ENCODE measurements at regions not wholly inside any gene's neighbourhood (a gene's known extent, or its start where the extent isn't known, plus 50 kb on each side); places are given as distances from the start of the nearest gene placed in this dataset.
A peak's percentile ranks its signal among the peaks of the same experiment; 100 is the strongest.

DNA sequence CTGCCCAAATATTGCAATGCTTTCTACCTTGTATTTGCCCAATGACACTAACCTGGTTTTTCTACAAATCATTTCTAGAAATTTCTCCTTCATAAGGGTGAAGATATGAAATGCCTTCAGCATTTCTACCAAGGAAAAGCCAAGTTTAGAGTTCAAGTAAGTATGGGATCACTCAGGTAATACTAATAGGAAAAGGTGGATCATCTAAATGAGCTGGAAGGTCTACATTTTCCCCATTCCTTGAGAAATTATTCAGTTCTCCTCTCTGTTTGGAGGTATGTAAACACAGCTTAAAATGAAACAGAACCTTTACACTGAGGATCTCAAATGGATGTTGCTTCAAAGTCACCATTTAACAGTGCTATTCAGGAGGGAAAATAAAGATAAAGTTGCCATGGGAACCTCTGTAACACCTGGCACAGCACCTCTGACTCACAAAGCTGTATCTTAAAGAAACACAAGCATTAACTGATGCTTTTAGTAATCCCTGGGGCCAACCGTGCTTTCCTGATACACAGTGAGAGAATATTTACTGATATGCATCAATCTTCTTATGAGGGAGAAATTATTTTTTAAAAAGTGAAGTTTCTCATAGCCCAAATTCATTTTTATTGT is 161.3 kb downstream of the DRD1 start:
- FAIRE-seq, result peak; percentile 84

DNA sequence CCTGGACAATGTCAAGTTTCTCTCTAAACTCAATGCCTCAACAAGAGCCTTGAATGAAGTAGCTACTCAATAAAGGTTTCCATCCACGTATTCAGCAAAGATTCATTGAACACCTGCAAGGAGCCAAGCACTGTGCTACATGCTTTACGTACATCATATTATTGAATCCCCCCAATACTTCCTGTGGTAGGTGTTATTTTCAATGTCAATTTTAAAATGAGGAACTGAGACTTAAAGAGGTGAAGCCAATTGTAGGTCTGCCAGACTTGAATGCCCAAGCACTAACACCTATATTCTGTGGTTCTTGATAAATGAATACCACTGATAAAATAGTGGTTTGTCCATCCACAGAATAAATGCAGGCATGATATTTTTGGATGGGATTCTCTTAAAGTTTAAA is 162.3 kb downstream of the DRD1 start:
- no peak for FAIRE-seq

DNA sequence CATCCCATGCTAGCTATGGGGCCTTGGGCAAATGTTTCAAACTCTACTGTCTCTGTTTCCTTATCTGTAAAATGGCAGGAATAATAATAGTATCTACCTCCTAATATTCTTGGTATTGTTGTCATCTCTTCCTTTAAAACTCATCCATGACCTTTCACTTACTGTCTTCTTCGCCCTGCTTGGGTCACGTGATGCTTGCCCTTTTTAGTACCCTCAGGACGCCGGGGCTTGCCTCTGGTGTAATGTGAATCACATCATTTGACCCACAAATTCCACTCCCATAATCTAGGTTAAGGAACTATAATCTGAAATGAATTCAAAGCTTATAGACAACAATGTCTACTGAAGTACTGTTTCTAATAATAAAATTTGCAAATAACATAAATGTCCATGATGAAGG is 162.7 kb downstream of the DRD1 start:
- no peak for FAIRE-seq

DNA sequence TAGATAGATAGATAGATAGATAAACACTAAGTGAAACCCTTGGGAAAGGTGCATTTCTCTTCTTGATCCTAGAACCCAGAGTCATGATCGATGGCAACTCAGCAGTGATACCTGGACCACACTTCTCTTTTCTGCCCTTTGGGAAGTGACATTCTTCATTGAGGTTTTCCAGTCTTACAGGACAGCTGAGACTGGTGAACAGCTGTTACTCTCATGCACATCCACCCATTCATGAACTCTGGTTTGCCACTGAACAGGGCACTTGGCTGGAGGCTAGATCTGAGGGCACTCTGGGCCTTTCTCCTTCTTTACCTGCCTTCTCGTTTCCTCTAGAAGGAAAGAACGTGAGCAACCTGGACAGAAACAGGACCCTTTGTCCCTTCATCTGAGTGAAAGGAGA is 164.5 kb downstream of the DRD1 start:
- no peak for FAIRE-seq

DNA sequence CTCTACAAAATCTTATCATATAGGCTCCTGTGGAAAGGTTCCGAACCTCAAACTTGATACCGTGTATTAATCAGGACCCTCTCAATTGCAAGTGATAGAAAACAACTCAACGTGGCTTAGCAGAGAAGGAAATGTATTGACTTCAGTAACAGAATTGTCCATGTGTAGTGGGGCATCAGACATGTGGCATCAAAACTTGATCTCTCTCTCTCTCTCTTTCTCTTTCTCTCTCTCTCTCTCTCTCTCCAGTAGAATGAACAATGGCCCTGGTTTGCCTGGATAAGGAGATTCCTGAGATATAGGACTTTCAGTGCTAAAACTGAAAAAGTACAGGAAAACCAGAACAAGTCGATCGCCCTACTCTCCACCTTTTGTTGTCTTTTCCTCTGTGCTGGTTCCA is 168.2 kb downstream of the DRD1 start:
- no peak for FAIRE-seq

DNA sequence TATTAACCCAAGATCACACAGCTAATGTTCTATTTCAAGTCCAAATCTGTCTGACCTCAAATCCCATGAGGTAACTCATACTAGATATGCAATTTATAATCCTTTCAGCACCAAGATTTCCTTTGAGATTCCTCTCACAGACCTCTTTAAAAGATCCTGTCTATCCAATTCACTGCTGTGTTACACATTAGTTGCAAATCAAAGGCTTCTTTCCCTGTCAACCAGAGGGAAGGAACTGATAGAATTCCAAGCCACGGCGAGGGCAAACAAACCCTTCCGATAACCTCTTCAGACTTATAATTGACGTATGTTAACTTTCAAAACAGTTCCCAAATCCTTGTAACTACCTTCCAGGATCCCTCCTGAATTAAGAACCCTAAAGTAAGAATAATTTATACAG is 168.9 kb downstream of the DRD1 start:
- no peak for FAIRE-seq

DNA sequence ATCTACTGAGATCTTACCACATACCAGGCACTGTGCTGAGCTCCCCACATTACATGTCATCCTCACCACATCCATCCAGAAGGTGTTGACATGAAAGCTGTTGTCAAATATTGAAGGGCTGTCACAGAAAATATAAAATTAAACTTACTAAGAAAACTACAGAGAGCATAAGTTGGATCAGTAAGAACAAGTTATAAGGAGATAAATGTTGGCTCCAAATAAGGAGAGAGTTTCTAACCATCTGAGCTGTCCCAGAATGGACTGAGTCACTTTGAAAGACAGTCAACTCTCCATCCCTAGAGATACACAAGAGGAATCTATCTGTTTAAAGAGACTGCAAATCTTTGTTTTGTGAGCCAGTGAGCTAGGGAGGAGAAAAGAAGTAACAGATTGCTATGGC is 169.8 kb downstream of the DRD1 start:
- FAIRE-seq, result no peak

DNA sequence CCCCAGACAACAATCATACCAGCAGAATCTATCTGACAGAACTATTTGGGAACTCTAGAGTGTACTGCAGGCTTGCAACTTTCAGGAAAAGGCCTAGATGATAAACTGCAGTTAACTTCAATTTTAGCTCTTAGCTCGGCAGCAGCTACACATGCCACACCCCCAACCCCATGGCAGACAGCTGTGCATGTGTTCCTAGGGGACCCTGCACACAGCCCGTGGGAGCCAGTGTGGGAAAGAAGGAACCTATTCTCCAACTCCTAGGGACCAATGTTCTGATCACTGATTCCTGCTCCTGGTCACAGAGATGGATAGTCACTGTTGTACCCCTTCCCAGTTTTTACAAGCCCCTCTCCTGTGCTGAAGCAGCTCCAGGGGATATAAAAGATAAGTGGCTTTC is 179.6 kb downstream of the DRD1 start:
- no peak for FAIRE-seq

DNA sequence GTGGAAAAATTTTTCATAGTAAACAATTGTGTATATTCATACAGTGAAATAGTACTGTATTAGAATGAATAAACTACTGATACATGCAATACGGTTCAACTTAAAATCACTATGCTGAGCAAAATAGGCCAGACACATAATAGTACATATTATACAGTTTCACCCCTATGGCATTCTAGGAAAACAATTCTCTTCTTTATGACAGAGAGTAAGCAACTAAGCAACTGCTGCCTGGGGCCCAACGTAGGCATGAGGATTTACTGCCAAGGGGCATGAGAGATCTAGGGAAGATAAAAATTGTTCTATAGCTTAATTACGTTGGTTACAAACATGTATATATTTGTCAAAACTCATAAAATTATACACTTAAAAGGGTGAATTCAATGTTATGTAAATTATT is 180.2 kb downstream of the DRD1 start:
- no peak for FAIRE-seq

DNA sequence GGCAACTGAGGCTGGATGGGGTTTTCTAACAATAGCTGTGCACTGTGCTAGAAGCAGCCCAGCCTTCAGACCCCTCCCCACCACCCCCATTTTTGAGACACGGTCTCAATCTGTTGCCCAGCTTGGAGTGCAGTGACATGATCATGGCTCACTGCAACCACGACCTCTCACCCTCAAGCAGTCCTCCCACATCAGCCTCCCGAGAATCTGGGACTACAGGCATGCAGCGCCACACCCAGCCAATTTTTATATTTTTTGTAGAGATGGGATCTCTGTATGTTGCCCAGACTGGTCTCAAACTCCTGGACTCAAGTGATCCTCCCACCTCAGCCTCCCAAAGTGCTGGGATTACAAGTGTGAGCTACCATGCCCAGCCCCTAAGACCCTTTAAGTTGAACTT is 182.5 kb downstream of the DRD1 start:
- no peak for FAIRE-seq

DNA sequence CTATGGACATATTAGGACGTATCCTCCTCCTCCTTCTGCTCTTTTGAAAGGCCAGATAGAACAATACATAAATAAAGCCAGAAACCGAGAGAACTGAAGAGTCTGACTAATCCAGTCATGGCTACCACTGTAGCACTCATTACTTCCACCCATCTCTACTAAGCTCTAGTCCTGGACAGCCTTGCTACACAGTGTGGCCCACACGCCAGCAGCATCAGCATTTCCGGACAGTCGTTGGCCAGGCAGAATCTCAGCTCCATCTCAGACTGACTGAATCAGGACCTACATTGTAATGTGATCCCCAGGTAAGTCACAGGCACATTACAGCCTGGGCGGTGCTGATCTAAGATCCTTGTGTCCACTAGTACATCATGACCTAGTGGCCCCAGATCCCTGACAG is 182.9 kb downstream of the DRD1 start:
- no peak for FAIRE-seq

DNA sequence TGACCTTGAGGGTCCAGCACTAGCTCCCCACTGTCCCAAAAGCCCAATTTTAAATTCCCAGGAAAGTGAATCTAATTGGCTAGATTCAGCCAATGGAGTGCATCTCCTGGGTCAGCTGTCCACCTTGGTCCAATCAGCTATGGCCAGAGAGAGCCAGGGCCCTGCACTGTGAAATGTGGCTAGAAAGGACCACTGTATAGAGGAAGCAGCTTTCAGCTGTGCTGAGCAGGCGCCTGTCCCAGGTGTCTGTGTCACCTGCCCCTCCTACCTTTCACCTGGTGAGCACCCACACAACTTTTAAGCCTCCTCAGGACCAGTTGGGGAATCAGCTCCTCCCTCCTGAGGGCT is 186.2 kb downstream of the DRD1 start:
- FAIRE-seq, result no peak

DNA sequence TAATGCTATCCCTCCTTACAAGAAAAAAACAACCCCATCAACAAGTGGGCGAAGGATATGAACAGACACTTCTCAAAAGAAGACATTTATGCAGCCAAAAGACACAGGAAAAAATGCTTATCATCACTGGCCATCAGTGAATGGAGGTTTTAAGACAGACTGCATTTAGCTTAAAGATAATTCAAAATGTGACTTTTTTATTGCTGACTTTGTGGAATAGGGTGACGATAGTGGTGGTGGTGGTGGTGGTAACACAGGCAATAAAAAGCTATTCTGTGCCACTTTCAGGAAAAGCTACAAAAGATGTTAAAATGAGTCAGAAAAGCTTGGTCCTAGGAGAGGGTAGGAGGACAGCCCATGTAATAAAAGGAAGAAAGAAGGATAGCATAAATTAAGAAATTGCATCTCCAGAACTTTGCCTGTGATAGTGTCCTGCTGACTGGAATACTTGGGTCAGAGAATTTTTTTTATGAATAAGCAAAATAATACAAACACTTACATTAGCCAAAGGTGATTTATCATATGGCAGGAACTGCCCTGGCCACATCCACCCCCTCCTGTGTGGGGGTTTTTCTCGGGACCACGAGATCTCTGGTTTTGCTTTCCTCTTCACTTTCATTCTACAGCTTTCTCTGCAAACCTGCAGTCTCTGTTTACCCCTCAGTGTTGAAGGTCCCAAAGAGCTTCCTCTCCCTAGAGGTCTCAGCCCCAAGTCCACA is 186.7 kb downstream of the DRD1 start:
- no peak for FAIRE-seq

DNA sequence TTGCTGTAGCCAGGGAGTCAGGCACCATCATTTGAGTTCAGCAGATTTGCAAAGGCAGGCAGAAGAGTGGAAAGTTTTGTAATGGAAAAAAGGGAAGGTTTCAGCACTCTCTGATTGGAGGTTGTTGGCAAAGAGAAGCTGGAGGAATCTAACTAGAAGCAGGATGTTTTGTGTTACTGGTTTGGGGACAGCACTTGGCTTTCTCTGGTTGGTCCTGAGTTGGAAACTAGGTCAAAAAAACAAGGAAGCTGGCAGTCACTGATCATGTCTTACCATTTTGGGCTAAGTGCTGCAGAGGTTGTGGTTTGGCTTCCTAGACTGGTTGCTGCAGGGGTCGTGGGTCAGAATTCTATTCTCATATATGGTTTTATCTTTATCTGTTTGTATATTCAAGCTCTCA is 189.8 kb downstream of the DRD1 start:
- no peak for FAIRE-seq

DNA sequence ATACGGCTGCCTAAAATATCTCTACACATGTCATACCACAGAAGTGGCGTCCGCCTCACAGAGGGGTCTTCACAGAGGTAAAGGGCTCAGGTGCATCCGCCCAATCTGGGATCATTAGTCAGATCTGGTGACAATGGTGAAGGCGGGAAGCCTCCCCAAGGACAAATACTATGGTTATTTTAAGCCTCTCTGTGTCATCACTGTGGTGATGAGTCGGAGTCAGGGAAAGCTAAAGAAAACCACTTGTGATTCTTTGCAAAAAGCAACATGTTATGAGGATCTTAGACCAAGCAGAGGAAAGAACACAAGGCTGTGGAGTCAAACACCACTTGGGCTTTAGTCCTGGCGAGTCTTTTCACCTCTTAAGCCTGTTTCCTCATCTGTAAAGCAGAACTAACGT is 190.4 kb downstream of the DRD1 start:
- no peak for FAIRE-seq

DNA sequence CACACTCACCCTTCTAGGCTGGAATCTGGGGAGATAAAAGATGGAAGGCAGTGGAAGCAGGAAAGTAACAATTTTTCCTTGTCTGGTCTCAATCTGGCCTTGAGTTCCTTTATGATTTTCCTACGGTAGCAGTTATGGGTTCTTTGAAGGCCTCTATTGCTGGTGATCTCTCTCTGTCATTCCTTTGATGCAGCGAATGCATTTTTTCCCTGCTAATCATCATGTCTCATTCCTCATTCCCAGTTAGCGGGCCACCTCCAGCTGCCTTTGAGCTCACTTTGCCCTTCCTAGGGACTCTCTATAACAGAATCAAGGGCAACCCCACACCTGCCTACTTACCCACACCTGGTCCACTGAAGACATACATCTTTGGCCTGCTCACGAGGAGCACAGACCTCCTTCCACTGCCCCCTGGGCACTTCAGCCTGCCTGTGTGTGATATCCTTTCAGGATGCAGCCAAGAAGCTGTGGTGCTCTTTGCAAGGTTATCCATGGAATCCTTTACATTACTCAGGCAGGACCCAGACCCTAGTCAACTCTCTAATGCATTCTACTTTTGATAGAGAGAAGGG is 191.7 kb downstream of the DRD1 start:
- no peak for FAIRE-seq

DNA sequence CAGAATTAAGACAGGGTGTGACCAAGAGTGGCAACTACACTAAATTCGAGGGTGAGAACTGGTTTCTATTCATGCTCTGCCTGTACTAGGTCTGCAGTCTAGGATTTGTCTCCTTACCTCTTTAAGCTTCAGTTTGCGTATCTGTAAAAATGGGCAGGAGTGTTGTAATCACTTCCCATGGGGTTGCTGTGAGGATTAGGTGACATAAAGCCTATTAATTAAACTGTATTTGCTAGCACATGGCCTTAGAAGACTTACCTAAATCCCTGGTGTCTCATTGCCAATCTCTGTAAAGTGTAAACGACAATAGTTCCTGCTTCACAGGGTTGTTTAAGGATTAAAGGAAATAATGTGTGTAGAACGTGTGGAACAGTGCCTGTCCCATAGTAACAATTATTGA is 193.6 kb downstream of the DRD1 start:
- no peak for FAIRE-seq

DNA sequence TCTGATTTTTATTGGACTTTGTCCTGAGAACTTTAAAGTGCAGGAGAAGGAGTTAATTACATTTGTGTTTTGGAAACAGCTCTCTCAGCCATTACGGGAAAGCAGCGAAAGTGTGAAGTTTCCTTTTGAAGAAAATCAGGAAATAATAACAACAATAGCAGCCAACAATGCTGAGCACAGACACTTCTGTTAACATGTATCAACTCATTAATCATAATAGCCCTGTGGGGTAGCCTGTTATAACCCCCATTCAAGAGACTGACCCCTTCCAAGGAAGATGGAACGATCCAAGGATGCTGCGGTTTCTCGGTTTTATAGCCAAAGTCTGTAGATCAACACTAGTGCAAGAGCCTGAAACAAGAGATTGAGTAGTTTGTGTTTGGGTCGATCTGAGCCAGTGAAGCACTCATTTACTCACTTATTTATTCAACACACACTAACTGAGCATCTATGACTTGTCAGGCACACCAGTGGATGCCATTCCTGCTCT is 195.5 kb downstream of the DRD1 start:
- no peak for FAIRE-seq

DNA sequence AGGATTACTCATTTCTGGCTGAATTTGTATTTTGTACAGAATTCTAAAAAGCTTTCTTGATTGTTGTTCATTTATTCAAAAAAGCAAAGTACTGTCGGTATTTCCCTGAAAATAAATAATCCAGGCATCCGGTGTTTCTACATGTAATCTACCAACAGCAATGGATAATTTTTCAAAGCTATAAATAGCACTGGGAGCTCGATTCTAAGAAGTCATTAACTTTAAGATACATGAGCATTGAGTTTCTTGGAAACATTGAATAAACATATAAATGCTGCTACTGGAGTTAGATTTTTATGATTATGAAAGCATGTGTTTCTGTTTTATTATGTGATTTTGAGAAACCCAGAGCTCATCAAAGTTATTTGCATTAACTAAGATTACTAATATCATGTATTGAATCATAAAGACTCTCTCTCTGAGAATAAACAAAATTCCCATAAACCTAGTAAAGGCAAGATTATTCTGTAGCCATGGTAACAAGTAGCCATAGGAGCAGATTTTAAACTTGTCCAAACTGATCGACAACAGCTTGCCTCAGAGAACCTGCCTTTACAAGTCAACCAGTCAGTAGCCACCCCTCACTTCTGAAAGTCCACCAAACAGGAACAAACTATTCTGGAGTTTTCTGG is 197.0 kb downstream of the DRD1 start:
- FAIRE-seq, result no peak

DNA sequence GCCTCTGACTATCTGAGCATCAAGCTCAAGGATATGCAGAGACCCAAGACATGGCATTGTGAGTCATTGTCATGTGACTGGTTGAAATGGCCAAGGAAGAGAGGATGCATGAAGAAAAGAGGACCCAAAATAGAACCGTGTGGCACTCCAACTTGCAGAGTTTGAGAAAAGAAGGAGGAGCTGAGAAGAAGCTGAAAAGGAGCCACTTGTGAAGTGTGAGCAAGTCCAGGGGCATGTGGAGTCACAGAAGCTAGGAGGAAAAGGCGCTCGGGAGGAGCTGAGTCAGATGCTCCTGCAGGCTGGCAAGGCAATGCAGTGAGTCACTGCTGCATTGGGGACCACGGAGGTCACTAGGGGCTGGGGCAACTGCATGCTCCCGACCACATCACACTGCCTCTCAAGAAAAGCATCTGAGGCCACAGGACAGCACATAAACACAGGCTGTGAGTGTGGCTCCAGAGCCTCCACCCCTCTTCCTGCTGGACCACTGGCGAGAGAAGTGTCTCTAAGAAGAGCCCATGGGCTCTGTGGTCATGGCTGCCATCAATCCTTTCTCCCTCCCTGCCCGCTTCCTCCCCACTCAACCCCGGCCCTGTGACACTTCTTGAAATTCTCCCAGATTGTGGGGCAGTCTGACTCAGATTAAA is 197.6 kb downstream of the DRD1 start:
- FAIRE-seq, result no peak

DNA sequence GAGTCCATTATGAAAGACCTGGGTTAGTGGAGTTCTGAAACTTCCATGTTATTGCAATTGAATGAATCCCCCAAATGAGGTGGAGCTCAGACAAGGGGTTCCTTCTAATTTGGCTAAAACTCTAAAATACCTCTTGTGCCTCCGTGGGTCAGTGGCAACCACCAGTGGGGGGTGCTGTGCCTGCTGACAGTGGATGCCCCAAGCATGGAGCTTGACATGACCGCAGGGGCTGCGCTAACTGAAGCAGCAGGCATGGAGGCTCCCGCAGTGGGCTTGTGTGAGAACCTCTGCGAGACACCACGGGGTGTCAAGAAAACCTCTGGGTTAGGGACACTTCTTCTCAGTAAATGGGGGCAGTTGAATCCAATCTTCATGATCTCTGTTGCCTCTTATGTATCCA is 200.5 kb downstream of the DRD1 start:
- FAIRE-seq, result no peak

DNA sequence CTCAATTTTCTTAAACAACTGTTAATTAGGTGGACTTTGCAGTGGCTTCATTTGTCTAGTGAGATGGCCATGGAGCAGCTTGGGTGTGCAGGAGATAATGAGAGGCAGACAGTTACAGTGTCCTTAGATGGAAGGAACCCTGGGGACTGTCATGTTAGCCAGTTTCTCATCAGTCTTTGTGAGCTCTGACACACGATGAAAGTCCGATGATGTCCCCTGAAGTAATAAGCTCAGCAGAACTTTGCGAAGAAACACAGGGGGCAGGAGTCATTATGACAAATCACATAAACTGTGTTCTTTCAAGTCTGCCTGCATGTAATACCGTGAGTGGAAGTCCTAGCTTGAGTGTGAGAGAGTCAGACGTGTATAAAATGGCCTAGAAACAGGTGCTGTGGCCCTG is 201.8 kb downstream of the DRD1 start:
- FAIRE-seq, result no peak

DNA sequence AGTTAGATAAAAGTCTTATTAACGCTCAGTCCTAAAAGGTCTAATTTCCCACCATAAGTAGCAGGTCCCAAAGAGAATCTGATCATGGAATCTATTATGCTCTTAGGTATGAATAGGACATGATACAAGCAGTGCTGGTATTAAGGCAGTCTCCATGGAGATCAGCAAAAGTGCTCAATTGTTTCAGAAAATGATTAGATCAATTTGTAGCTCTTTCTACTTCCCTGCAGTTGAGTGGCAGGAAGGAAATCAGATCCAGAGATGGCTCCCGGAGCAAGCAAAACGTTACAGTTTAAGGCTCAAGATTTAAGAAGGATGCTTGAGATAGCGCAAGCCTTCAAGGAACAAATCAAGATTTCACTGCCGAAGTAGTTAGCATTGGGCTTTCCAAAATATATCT is 205.7 kb downstream of the DRD1 start:
- FAIRE-seq, result no peak

DNA sequence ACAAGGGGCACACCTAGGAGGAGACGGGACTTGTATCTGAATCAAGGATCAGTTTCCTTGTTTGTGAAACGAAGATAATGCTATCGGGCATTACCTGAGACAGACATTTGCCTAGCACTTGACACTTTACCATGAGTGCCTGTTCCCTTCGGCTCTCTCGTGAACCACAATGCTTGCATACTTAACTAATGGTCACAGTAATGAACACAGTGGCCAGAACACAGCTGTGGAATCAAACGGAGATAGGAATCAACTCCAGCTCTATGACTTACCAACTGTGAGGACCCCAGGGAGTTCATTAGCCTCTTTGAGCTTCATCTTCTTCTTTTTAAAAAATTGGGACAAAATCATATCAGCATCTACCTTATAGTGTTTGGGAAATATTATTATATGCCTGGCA is 207.8 kb downstream of the DRD1 start:
- FAIRE-seq, result no peak
